SIG-M5 treated with dmso at 0.1 percent for 504 hours (cell line): ENCODE measurements at regions not wholly inside any gene's neighbourhood (a gene's known extent, or its start where the extent isn't known, plus 50 kb on each side); places are given as distances from the start of the nearest gene placed in this dataset.
"Not testable (repeated sequence)": the region's sequence is repeated elsewhere in the genome, so short reads cannot be mapped to it uniquely, and the experiment has no call there.

Experiments
- DNase-seq: peaks from one replicate; lab custom pipeline; 2025; ENCODE audit not compliant: unreplicated experiment; lab: John Stamatoyannopoulos, UW

DNA sequence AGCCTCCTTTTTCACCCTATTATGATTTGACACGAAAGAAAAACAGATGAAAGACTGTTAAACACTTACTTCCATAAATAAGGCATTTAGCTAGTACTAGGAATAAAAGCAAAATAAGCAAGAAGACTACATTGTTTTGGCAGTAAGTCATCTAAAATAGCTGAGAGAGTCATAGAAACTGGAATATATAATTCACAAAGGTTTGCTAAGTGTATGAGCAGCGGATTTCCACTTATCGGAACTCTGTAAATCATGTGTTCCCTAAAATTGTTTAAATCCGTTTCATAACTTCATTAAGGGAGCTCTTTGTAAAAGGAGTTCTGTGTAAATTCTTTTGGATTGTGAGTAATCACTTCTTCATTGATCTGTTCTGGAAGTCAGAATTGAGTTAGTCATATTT lies 202.5 kb upstream of the CBLB start:
- no peak for DNase-seq

DNA sequence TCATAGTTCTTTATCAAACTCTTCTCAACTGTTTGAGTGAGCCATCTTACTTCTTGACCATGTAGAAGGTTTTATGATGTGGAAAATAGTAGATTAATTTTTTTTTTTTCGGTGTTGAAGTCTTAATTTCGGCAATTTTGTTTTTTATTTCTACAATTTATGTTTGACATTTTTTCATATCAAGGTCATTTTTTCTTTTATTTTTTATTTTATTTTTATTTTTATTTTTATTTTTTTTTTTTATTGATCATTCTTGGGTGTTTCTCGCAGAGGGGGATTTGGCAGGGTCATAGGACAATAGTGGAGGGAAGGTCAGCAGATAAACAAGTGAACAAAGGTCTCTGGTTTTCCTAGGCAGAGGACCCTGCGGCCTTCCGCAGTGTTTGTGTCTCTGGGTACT lies 203.8 kb upstream of the CBLB start:
- not testable (repeated sequence) for DNase-seq

DNA sequence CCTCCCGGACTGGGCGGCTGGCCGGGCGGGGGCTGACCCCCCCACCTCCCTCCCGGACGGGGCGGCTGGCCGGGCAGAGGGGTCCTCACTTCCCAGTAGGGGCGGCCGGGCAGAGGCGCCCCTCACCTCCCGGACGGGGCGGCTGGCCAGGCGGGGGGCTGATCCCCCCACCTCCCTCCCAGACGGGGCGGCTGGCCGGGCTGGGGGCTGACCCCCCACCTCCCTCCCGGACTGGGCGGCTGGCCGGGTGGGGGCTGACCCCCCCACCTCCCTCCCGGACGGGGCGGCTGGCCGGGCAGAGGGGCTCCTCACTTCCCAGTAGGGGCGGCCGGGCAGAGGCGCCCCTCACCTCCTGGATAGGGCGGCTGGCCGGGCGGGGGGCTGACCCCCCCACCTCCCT lies 205.0 kb upstream of the CBLB start:
- not testable (repeated sequence) for DNase-seq

DNA sequence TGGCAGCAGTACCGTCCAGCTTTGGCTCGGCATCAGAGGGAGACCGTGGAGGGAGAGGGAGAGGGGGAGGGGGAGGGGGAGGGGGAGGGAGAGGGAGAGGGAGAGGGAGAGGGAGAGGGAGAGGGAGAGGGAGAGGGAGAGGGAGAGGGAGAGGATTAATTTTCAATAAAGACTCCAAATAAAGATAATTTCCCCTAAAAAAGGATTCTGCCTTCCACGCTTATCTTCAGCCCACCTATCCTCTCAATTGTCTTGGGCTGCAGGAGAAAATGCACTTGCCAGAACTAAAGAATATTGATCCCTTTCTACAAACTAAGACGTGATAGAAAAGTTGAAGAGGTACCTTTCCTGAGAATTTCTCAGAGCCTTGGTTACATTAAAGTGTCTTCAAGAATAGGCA lies 206.9 kb upstream of the CBLB start:
- DNase-seq = not testable (repeated sequence)

DNA sequence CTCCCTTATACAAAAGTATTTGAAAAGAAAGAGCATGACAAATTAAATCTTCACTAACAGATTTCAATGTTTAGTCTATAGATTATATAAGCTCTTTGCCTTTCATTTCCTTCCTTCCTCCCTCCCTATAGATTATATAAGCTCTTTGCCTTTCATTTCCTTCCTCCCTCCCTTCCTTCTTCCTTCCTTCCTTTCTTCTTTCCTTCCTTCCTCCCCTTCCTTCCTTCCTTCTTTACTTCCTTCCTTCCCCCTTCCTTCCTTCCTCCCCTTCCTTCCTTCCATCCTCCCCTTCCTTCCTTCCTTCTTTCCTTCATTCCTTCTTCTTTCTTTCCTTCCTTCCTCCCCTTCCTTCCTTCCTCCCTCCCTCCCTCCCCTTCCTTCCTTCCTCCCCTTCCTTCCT lies 209.8 kb upstream of the CBLB start:
- no peak for DNase-seq

DNA sequence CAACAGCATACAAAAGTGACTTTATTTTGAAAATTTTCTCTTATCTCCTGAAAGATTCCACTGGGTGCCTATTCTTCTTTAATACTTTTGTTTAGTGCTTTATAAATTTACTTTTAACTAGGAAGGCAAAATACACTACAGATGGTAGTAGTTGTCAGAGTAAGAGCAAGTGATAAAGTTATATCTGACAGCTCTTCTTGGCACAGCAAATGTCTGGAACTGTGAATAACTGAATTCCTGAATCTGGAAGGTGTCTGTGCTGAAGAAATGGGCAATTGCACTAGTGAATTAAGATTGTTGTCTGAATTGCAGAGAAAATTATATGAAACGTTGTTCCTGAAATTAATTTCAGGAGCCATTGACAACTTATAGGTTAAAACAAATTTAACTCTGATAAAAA lies 213.8 kb upstream of the CBLB start:
- DNase-seq = no peak

DNA sequence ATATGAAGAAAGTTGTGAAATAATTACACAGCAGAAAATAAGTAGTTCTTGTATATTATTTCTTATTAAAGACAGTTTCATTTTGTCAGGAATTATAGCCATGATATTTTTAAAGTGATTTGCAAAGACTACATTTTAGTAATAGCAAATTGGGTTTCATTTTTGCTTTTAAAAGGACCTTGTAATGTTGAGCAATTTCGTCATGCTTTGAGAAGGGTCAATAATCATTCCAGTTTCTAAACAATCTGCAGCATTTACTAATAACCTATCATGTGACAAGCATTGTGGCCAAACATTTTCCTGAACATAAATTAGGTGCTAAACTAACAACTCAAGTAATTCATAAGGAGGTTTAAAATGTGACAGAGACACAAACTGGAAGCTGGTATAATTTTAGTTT lies 214.4 kb upstream of the CBLB start:
- DNase-seq = no peak

DNA sequence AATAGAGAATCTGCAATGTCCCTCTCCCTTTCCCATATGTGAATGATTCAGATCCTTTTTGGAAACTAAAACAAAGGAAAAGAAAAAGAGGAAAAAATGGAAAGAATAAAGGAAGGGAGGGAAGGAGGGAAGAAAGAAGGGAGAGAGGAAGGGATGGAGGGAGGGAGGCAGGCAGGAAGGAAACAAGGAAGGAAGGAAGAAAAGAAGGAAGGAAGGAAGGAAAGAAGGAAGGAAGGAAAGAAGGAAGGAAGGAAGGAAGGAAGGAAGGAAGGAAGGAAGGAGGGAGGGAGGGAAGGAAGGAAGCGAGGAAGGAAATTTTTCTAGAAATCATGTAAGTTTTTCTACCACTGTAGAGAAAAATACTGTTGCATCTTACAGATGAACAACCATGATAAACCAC lies 215.0 kb upstream of the CBLB start:
- DNase-seq = no peak

DNA sequence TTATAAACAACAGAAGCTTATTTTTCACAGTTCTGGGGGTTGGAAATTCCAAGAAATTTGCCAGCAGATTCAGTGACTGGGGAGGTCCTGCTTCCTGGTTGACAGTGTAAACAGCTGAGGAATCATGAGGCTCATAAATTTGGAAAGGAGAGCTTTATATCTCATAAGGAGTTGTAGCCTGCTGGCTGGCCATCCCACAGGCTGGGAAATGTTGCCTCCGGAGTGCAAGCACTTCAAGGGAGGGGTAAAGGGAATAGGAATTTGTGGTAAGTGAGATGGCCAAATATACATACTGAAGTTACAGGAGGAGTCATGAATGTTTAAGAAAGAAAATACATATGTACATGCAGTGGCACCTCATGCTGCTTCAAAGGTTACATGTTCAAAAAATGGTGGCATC lies 217.2 kb upstream of the CBLB start:
- no peak for DNase-seq

DNA sequence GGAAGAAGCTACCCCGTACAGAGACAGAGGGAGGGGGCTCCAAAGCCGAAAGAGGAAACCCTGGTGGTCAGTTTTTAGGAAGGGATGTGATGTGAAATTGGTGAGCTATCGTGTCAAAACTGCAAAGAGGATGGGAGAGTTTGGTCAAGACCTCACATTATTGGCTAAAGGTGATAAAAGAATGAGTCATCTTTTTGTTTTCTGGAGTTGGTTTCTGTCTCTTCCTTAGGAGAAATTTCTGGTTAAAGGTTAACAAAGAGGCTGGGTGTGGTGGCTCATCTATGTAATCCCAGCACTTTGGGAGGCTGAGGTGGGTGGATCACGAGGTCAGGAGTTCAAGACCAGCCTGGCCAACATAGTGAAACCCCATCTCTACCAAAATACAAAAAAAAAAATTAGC lies 217.8 kb upstream of the CBLB start:
- no peak for DNase-seq

DNA sequence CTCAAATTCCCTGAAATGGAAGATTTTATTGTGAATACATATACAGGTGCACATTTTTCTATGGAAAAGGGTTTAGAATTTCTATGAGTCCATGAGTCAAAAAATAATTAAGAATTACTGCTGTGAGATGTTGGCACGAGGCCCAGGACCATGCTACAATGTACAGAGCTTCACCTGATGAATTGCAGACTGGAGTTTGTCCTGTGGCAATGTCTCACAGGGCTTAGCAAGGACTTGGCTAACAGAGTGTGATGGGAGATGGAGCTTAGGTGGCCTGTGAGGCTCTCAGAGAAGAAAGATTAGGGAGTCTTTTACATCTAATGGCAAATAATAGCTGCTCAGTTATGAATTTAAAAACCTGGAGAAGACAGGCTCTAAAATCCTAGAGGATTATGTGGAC lies 219.5 kb upstream of the CBLB start:
- DNase-seq = no peak

DNA sequence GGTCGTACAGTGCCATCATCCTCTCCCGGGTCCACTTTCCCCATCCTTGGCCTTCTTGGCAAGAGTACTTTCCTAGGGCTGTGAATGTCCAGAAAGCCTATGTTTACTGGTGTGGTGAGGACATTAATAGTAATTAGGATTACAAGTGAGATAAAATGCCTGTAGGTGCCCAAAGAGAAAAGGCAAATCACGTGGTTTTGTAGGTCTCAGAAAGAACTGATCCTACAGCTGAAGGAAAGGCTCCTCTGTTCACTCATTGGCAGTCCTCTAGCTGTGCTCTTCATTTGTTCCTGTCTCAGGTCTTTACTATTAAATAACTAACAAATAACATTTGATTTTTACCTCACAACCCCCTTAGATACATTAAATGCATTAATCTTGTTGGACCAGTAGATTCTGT lies 220.1 kb upstream of the CBLB start:
- no peak for DNase-seq

DNA sequence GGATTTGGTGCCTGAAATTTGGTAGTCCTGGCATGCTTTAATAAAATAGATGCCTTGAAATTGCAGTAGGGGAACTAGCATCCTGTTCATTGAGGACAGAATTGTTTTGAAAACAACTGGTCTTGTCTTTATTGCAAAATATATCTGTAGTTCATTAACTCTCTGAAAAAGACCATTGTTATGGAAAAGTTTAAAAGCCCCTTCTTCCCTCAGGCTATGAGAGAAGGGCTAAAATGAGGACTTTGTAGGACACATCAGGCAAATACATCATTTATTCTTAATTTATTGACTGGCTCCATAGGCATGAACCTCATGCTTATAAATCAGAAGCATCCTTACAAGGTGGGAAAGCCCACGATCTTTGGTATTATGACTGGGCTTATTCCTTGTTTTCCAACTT lies 221.0 kb upstream of the CBLB start:
- no peak for DNase-seq

DNA sequence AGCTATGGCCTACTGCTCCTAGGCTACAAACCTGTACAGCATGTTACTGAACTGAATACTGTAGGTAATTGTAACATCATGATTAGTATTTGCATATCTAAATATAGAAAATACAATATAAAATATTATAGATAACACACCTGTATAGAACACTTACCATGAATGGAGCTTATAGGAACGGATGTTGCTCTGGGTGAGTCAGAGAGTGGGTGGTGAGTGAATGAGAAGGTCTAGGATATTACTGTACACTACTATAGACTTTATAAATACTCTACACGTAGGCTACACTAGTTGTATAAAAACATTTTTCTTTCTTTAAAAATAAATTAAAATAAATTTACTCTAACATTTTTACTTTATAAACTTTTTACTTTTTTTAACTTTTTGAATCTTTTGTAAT lies 224.0 kb upstream of the CBLB start:
- DNase-seq = no peak

DNA sequence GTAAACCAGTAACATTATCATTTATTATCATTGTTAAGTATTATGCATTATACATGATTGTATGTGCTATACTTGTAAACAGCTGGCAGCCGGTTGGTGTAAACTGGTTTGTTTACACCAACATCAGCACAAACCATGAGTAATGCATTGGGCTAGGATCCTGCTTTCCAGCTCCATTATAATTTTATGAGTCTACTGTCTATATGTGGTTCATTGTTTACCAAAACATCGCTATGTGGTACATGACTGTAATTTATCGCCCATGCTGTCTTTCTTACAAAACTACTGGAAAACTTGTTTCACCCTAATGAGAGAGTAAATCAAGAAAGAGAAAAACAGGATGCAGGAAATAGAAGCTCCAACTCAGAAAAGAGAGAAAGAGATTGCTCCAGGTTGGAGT lies 224.8 kb upstream of the CBLB start:
- no peak for DNase-seq

DNA sequence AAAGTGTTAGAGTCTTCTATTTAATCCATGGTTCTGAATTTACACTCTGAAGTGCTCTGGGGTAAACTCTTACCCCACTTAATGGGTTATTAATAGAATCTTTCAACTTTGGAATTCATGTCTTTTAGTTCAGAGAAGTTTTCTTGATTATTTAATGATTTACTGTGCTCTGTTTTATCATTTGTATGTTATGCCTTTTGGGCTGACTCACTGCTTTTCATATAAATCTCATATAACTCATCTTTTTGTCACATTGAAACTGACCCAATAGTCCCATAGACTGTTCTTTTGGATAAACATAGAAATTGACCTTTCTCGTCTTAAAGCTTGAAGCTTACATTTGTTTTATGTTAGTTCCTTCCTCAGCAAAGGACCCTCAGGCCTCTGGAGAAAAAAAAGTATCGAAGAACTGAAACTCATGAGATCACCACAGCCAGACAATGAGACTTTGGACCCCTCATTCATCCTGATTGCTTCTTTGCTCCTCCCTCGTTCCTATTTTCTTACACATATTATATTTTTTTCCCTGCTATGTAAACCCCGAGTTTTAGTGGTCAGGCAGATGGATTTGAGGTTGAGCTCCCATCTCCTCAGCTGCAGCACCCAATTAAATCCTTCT lies 229.1 kb upstream of the CBLB start:
- no peak for DNase-seq

DNA sequence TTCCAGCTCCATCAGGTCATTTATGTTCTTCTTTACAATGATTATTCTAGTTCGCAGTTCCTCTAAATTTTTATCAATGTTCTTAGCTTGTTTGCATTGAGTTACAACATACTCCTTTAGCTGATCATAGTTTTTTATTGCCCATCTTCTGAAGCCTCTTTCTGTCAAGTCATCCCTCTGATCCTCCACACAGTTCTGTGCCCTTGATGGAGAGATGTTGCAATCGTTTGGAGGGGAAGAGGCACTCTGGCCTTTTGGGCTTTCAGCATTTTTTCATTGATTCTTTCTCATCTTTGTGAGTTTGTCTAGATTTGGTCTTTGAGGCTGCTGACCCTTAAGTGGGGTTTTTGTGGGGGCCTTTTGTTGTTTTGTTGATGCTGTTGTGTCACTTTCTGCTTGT lies 234.6 kb upstream of the CBLB start:
- DNase-seq = peak; percentile 84

DNA sequence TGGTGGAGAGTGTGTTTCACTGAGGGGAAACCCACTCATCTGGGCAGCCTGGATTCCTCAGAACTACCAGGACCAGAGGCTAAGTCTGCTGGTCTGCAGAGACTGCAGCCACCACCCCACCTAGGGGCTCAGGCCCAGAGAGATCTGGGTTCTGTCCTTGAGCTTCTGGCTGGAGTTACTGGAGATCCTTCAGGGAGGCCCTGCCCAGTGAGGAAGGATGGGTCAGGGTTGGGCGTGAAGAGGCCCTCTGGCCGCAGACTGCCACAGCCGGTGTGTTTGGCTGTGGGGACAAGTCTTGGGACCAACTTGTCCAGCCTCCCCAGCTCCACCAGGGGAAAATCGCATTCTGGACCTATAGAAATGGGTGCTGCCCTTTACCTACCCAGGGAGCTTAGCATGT lies 235.3 kb upstream of the CBLB start:
- DNase-seq = no peak

DNA sequence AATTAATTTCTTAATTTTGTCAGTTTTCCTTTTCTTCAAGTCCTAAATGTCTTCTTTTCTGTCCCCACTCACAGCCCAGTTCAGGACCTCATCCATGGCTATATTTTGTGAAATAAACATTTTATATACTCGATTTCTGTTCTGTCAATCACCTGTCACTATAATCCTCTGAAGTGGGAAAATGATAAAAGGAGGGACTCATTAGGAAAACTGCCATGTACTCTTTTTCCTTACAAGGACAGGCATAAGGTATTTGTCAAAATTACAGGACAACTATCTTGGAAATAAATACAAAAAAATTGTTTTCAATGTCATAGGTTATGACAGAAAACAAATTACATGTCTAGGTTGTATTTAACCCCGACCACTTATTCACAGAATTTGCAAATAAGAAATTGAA lies 240.1 kb upstream of the CBLB start:
- DNase-seq = no peak

DNA sequence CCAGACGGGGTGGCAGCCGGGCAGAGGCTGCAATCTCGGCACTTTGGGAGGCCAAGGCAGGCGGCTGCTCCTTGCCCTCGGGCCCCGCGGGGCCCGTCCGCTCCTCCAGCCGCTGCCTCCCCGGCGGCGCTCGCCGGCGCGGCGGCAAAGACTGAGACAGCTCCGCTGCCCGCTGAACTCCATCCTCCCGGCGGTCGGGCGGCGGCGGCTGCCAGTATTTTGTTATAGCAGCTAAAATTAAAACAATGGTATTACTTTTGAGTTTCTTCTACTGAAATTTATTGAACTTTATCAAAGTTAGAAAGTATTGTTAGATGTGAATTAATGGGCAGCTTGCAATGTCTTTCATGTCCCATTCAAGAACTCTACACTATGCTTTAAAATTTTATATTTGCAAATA lies 243.7 kb upstream of the CBLB start:
- DNase-seq = not testable (repeated sequence)

DNA sequence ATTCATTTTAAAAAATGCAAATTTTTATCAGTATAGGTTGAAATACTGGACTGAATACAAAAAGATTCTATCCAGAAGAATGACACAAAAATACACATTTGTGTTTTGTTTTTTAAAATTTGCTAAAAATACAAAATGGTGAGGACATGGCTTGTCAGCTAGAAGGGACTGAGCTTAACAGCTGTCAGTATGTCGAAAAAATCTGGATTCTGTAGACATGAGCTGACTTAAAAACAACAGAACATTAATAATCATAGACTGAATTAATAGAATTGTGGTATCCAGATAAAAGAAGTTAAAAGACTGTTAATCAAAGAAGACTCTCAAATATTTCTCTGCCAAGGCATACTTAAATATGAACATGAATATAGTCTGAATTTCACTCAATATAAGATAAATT lies 244.9 kb upstream of the CBLB start:
- no peak for DNase-seq

DNA sequence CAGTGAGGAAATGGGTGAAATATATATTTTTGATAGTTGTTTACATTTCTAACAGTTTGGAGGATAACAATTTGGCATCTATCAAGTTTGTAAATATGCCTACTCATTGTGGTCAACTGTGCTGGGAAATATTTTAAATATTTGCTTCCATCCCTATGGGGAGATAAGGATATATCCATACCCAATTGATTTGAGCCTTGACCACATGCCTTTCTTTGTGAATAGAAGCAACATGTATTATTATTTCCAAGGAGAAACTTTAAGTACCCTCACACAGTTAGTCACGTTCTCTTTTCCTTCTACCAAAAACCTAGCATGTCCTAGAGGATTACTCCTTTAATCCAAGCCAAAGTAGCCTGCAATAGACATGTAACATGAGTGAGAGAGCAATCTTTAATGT lies 245.4 kb upstream of the CBLB start:
- DNase-seq = no peak

DNA sequence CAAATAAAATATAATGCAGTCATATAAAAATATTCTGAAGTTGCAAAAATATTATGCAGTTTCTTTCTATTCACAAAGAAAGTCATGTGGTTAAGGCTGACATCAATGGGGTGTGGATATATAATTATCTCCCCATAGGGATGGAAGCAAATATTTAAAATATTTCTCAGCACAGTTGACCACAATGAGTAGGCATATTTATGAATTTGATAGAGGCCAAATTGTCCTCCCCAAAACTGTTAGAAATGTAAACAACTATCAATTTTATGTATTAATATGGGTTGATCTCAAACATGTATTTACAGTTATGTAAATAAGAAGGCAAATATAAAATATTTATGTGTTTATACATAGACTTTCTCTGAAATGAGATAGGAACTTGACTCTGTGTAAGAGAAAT lies 246.0 kb upstream of the CBLB start:
- DNase-seq = no peak

DNA sequence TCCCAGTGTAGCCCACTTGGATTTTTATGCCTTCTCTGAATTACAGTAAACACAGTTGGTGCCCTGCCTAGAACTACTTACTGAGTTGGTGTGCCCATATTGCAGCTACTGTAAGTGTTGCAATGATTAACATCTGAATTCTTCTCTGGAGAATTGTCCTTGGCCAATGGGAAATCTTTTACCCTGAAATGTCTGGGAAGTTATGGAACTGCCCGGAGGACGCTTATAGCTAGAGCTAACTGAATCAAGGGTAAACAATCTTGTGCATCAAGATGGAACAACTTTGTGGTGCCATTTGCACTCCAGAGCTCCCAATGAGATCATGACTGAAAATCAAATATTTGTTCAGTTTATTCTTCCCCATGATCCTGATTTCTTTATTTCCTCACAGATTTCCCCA lies 246.7 kb upstream of the CBLB start:
- no peak for DNase-seq
